ENCODE measurements at regions not wholly inside any gene's neighbourhood (a gene's known extent, or its start where the extent isn't known, plus 50 kb on each side); places are given as distances from the start of the nearest gene placed in this dataset.

DNA sequence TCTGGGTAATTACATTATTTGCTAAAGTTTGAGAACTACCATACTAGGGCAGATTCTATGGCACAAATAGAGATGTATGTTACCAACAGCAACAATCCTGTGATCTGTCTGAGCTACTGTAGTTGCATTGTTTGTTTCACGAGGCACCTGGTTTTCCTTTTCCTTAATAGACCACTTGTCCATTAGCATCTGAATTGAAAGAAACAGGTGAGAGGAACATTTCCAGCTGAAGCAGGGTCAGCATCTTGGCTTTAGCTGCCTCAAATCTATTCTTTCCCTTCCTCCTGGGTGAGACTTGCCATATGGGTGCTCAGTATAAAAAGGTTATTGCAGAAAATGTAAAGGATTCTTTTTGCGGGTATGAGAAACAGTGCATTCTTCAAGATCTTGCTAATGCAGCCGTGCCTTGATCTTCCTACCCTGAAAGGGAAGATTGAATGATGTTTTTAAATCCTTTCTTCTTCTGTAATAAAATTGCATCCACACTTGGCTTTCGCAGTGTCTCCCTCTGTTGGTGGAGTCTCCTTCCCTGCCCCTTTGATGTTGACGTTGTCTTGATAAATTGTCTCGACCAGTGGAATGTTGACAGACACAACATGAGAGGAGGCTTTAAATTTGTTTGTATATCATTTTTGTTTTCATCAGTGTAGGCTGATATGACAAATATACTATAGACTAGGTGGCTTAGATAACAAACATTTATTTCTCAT is 118.0 kb upstream of the BRINP1 start:
- no peak overlapping the region for H3K4me2 ChIP-seq (replicated peaks; ENCODE audit: extremely low read depth, low read length, poor library complexity, severe bottlenecking)
- no peaks in the 10 kb centered on the region for H3K27me3 Mint-ChIP-seq (ENCODE audit: low read depth in 3 of 3)
- peaks cover 0 to 2% (median 0%) of the 10 kb centered on the region in 7 donors for H3K9me3 Mint-ChIP-seq
- no peak overlapping the region for H2AFZ ChIP-seq (ENCODE audit: insufficient read depth, low read depth, low read length, poor library complexity, severe bottlenecking)
- no peaks in the 10 kb centered on the region for H3K36me3 Mint-ChIP-seq
- no peak overlapping the region for H3K27ac ChIP-seq (ENCODE audit: low read depth in 1 of 2, low read length in 2 of 2)
- TF ChIP-seq, protein P1, sequence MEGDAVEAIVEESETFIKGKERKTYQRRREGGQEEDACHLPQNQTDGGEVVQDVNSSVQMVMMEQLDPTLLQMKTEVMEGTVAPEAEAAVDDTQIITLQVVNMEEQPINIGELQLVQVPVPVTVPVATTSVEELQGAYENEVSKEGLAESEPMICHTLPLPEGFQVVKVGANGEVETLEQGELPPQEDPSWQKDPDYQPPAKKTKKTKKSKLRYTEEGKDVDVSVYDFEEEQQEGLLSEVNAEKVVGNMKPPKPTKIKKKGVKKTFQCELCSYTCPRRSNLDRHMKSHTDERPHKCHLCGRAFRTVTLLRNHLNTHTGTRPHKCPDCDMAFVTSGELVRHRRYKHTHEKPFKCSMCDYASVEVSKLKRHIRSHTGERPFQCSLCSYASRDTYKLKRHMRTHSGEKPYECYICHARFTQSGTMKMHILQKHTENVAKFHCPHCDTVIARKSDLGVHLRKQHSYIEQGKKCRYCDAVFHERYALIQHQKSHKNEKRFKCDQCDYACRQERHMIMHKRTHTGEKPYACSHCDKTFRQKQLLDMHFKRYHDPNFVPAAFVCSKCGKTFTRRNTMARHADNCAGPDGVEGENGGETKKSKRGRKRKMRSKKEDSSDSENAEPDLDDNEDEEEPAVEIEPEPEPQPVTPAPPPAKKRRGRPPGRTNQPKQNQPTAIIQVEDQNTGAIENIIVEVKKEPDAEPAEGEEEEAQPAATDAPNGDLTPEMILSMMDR (IDR thresholded peaks at IDR 0.05): no peak
- H3K9ac ChIP-seq (ENCODE audit: insufficient read depth, low read length, poor library complexity, severe bottlenecking): no peak overlapping the region
- peak overlapping the region in 1 of 7 donors; percentile 57 for H3K27ac Mint-ChIP-seq
- intact Hi-C loops (cut with micrococcal nuclease): no loop called here
- no peaks in the 10 kb centered on the region for H3K4me1 Mint-ChIP-seq
- no peaks in the 10 kb centered on the region for H4K20me1 ChIP-seq (ENCODE audit: insufficient read depth, low read length)
- no peaks in the 10 kb centered on the region for H3K36me3 ChIP-seq (replicated peaks in 1 of 2; ENCODE audit: control insufficient read depth in 1 of 2, insufficient read depth in 2 of 2, low read length in 2 of 2)
- no peaks in the 10 kb centered on the region for H3K4me1 ChIP-seq (ENCODE audit: control insufficient read depth in 1 of 2, insufficient read depth in 2 of 2, low read length in 2 of 2)
- H3K4me3 ChIP-seq (replicated peaks in 1 of 3; ENCODE audit: low read depth in 2 of 3, low read length in 3 of 3): no peak overlapping the region
- DNase-seq: no peak
- no peaks in the 10 kb centered on the region for H3K9me3 ChIP-seq (replicated peaks in 1 of 2; ENCODE audit: control insufficient read depth in 1 of 2, insufficient read depth in 1 of 2, low read length in 2 of 2)
- WGBS (ENCODE audit: insufficient coverage): no CpG with 5 or more reads among the region's 6 CpGs
- no peaks in the 10 kb centered on the region for H3K79me2 ChIP-seq (ENCODE audit: insufficient read depth, low read length)
- H3K4me3 Mint-ChIP-seq: no peak overlapping the region
- H3K27me3 ChIP-seq (ENCODE audit: control insufficient read depth in 2 of 2, insufficient read depth in 2 of 2, low read length in 2 of 2): no peaks in the 10 kb centered on the region

DNA sequence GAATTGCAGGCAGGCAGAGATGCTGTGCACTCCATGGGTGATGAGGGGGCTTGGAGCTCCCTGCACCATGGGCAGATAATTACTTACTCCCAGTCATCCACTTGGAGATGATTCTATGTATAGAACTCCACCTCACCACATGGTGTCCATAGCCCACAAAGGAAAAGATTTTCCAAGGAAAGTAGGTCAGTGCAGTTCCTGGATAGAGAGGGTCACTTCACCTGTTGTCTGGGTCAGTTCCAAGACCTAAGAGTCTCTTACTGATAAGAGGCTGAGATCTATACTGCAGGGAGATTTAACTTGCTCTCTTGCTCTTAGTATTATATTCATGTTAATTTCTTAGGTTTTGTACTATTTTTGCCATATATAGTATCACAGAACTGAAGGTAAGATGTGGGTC is 113.9 kb upstream of the BRINP1 start:
- Mint-ChIP-seq H3K9me3 (peaks cover 0 to 3% (median 0%) of the 10 kb centered on the region in 7 donors), H3K27ac (no peak overlapping the region), H3K36me3 (no peaks in the 10 kb centered on the region), H3K4me1 (no peaks in the 10 kb centered on the region), H3K4me3 (no peak overlapping the region), H3K27me3 (ENCODE audit: low read depth in 3 of 3) (peaks cover 0 to 2% (median 0%) of the 10 kb centered on the region in 3 donors)
- Histone ChIP-seq H2AFZ (ENCODE audit: insufficient read depth, low read depth, low read length, poor library complexity, severe bottlenecking) (no peak overlapping the region), H3K9me3 (replicated peaks in 1 of 2; ENCODE audit: control insufficient read depth in 1 of 2, insufficient read depth in 1 of 2, low read length in 2 of 2) (no peaks in the 10 kb centered on the region), H3K36me3 (replicated peaks in 1 of 2; ENCODE audit: control insufficient read depth in 1 of 2, insufficient read depth in 2 of 2, low read length in 2 of 2) (no peaks in the 10 kb centered on the region), H3K4me2 (replicated peaks; ENCODE audit: extremely low read depth, low read length, poor library complexity, severe bottlenecking) (no peak overlapping the region), H3K79me2 (ENCODE audit: insufficient read depth, low read length) (no peaks in the 10 kb centered on the region), H3K4me1 (ENCODE audit: control insufficient read depth in 1 of 2, insufficient read depth in 2 of 2, low read length in 2 of 2) (no peaks in the 10 kb centered on the region), H3K4me3 (replicated peaks in 1 of 3; ENCODE audit: low read depth in 2 of 3, low read length in 3 of 3) (no peak overlapping the region), H4K20me1 (ENCODE audit: insufficient read depth, low read length) (no peaks in the 10 kb centered on the region), H3K27me3 (ENCODE audit: control insufficient read depth in 2 of 2, insufficient read depth in 2 of 2, low read length in 2 of 2) (no peaks in the 10 kb centered on the region), H3K27ac (ENCODE audit: low read depth in 1 of 2, low read length in 2 of 2) (no peak overlapping the region), H3K9ac (ENCODE audit: insufficient read depth, low read length, poor library complexity, severe bottlenecking) (no peak overlapping the region)
- DNase-seq: no peak
- TF ChIP-seq, protein P1 (IDR thresholded peaks at IDR 0.05): no peak
- intact Hi-C loops (cut with micrococcal nuclease): no loop called here

Data from CD14-positive monocyte (primary cell).